ENCODE measurements at regions not wholly inside any gene's neighbourhood (a gene's known extent, or its start where the extent isn't known, plus 50 kb on each side); places are given as distances from the start of the nearest gene placed in this dataset.
"Not testable (repeated sequence)": the region's sequence is repeated elsewhere in the genome, so short reads cannot be mapped to it uniquely, and the experiment has no call there.

GRCh38 chr20:51926670-51927305, 124.5 kb upstream of the SALL4 start:
- no peak for DNase-seq (ENCODE audit: extremely low spot score)
- ChIA-PET POLR2A (no interaction called here), CTCF (no interaction called here)
- no peak for TF ChIP-seq L3MBTL2 (conservative IDR thresholded peaks at IDR 0.05)
- TF ChIP-seq CTBP1 (IDR thresholded peaks at IDR 0.05; ENCODE audit: borderline replicate concordance) = no peak
- TF ChIP-seq ZNF384 (IDR thresholded peaks at IDR 0.05) = no peak
- no peak for TF ChIP-seq LEF1 (IDR thresholded peaks at IDR 0.05; ENCODE audit: borderline replicate concordance)
- TF ChIP-seq SP1 (IDR thresholded peaks at IDR 0.05) = no peak
- TF ChIP-seq ARNT (IDR thresholded peaks at IDR 0.05) = no peak
- TF ChIP-seq BHLHE40 (IDR thresholded peaks at IDR 0.05; ENCODE audit: borderline replicate concordance) = no peak
- TF ChIP-seq HDGF (IDR thresholded peaks at IDR 0.05; ENCODE audit: borderline replicate concordance) = no peak
- no peak for TF ChIP-seq FOXM1 (IDR thresholded peaks at IDR 0.05; ENCODE audit: borderline replicate concordance)
- no peak for TF ChIP-seq FOXK2 (IDR thresholded peaks at IDR 0.05)
- no peak for TF ChIP-seq SUZ12 (IDR thresholded peaks at IDR 0.05)
- TF ChIP-seq NFRKB (IDR thresholded peaks at IDR 0.05) = no peak

GRCh38 chr20:51924509-51924908, 122.2 kb upstream of the SALL4 start:
- CTCF ChIA-PET = no interaction called here

GRCh38 chr20:51923633-51924032, 121.3 kb upstream of the SALL4 start:
- TF ChIP-seq FOXK2 (IDR thresholded peaks at IDR 0.05) = no peak
- TF ChIP-seq NFRKB (IDR thresholded peaks at IDR 0.05) = no peak
- no peak for TF ChIP-seq ZNF384 (IDR thresholded peaks at IDR 0.05)
- no peak for TF ChIP-seq SP1 (IDR thresholded peaks at IDR 0.05)
- no peak for TF ChIP-seq FOXA1 (IDR thresholded peaks at IDR 0.05)
- TF ChIP-seq ARNT (IDR thresholded peaks at IDR 0.05) = no peak
- no peak for TF ChIP-seq FOXM1 (IDR thresholded peaks at IDR 0.05; ENCODE audit: borderline replicate concordance)
- TF ChIP-seq L3MBTL2 (conservative IDR thresholded peaks at IDR 0.05) = no peak
- TF ChIP-seq TARDBP (IDR thresholded peaks at IDR 0.05) = no peak
- TF ChIP-seq HDGF (IDR thresholded peaks at IDR 0.05; ENCODE audit: borderline replicate concordance) = no peak
- no peak for TF ChIP-seq LEF1 (IDR thresholded peaks at IDR 0.05; ENCODE audit: borderline replicate concordance)
- TF ChIP-seq BHLHE40 (IDR thresholded peaks at IDR 0.05; ENCODE audit: borderline replicate concordance) = no peak
- no peak for TF ChIP-seq CTBP1 (IDR thresholded peaks at IDR 0.05; ENCODE audit: borderline replicate concordance)
- TF ChIP-seq PKNOX1 (IDR thresholded peaks at IDR 0.05) = no peak
- TF ChIP-seq ELF4 (IDR thresholded peaks at IDR 0.05) = no peak
- no peak for TF ChIP-seq SUZ12 (IDR thresholded peaks at IDR 0.05)
- ChIA-PET CTCF (no interaction called here), POLR2A (no interaction called here)
- no peak for DNase-seq (ENCODE audit: extremely low spot score)

More at GRCh38 chr20:51924509-51924908, 122.2 kb upstream of the SALL4 start:
- POLR2A ChIA-PET = no interaction called here
- DNase-seq (ENCODE audit: extremely low spot score) = no peak
- TF ChIP-seq ELF4 (IDR thresholded peaks at IDR 0.05) = no peak
- TF ChIP-seq FOXA1 (IDR thresholded peaks at IDR 0.05) = no peak
- TF ChIP-seq CTBP1 (IDR thresholded peaks at IDR 0.05; ENCODE audit: borderline replicate concordance) = no peak
- TF ChIP-seq ZNF384 (IDR thresholded peaks at IDR 0.05) = no peak
- no peak for TF ChIP-seq NFRKB (IDR thresholded peaks at IDR 0.05)
- TF ChIP-seq ARNT (IDR thresholded peaks at IDR 0.05) = no peak
- no peak for TF ChIP-seq FOXK2 (IDR thresholded peaks at IDR 0.05)
- TF ChIP-seq HDGF (IDR thresholded peaks at IDR 0.05; ENCODE audit: borderline replicate concordance) = no peak
- no peak for TF ChIP-seq BHLHE40 (IDR thresholded peaks at IDR 0.05; ENCODE audit: borderline replicate concordance)

GRCh38 chr20:51922812-51923211, 120.5 kb upstream of the SALL4 start:
- POLR2A ChIA-PET; DNase-seq (ENCODE audit: extremely low spot score): not testable (repeated sequence)
- CTCF ChIA-PET = interaction anchor here (0.9 kb wide), 1 partner anchor 9 kb away, joined by 3 read pairs; no protein-coding TSS in a partner anchor

- CTCF ChIA-PET = interaction anchor here (0.6 kb wide), 1 partner anchor 190 kb away, joined by 6 read pairs; no protein-coding TSS in a partner anchor
- POLR2A ChIA-PET = no interaction called here
- TF ChIP-seq BHLHE40 (IDR thresholded peaks at IDR 0.05; ENCODE audit: borderline replicate concordance) (no peak), FOXK2 (IDR thresholded peaks at IDR 0.05) (no peak), CTBP1 (IDR thresholded peaks at IDR 0.05; ENCODE audit: borderline replicate concordance) (no peak), TARDBP (IDR thresholded peaks at IDR 0.05) (no peak), NFRKB (IDR thresholded peaks at IDR 0.05) (no peak), HDGF (IDR thresholded peaks at IDR 0.05; ENCODE audit: borderline replicate concordance) (no peak), PKNOX1 (IDR thresholded peaks at IDR 0.05) (no peak), FOXA1 (IDR thresholded peaks at IDR 0.05) (no peak), FOXM1 (IDR thresholded peaks at IDR 0.05; ENCODE audit: borderline replicate concordance) (no peak)
- DNase-seq (ENCODE audit: extremely low spot score) = no peak
These were observed 116.2 kb upstream of the SALL4 start for GRCh38 chr20:51918561-51918960.

GRCh38 chr20:51917886-51918535, 115.7 kb upstream of the SALL4 start:
- no peak for DNase-seq (ENCODE audit: extremely low spot score)
- ChIA-PET CTCF (interaction anchor here (0.6 kb wide), 1 partner anchor 191 kb away, joined by 6 read pairs; no protein-coding TSS in a partner anchor), POLR2A (no interaction called here)
- TF ChIP-seq FOXM1 (IDR thresholded peaks at IDR 0.05; ENCODE audit: borderline replicate concordance) (no peak), FOXA1 (IDR thresholded peaks at IDR 0.05) (no peak), HDGF (IDR thresholded peaks at IDR 0.05; ENCODE audit: borderline replicate concordance) (no peak), TARDBP (IDR thresholded peaks at IDR 0.05) (no peak), NFRKB (IDR thresholded peaks at IDR 0.05) (no peak), PKNOX1 (IDR thresholded peaks at IDR 0.05) (no peak)
